ENCODE measurements at regions not wholly inside any gene's neighbourhood (a gene's known extent, or its start where the extent isn't known, plus 50 kb on each side); places are given as distances from the start of the nearest gene placed in this dataset.

DNA sequence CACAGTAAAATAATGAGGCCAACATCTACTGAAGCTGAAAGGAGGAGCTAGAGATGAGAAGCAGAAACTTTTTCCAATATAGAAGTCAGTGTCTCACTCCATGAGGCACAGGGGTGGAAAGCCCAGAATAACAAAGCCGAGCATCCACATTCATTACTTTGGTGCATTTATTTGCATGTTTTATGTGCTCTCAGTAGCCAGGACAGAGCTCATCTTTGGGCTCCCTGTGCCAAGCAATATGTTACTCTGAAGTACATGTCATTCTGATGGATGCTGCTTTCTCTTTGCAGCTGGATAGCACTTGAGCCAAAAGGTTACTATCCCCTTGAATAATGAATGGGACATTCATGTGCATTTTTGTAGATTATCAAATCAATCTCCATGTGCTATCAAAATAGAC is 338.6 kb upstream of the SOX11 start:
- Mint-ChIP-seq H3K4me1 (ENCODE audit: low read depth) (peaks cover 8% of the 10 kb centered on the region), H3K36me3 (ENCODE audit: low read depth) (no peaks in the 10 kb centered on the region), H3K27me3 (ENCODE audit: low read depth) (no peaks in the 10 kb centered on the region), H3K4me3 (ENCODE audit: unreplicated experiment) (no peak overlapping the region), H3K9me3 (ENCODE audit: low read depth) (peaks cover 3% of the 10 kb centered on the region), H3K27ac (ENCODE audit: unreplicated experiment) (no peak overlapping the region)
- TF ChIP-seq, protein P1, sequence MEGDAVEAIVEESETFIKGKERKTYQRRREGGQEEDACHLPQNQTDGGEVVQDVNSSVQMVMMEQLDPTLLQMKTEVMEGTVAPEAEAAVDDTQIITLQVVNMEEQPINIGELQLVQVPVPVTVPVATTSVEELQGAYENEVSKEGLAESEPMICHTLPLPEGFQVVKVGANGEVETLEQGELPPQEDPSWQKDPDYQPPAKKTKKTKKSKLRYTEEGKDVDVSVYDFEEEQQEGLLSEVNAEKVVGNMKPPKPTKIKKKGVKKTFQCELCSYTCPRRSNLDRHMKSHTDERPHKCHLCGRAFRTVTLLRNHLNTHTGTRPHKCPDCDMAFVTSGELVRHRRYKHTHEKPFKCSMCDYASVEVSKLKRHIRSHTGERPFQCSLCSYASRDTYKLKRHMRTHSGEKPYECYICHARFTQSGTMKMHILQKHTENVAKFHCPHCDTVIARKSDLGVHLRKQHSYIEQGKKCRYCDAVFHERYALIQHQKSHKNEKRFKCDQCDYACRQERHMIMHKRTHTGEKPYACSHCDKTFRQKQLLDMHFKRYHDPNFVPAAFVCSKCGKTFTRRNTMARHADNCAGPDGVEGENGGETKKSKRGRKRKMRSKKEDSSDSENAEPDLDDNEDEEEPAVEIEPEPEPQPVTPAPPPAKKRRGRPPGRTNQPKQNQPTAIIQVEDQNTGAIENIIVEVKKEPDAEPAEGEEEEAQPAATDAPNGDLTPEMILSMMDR (IDR thresholded peaks at IDR 0.05): no peak
- DNase-seq (ENCODE audit: low spot score): no peak

DNA sequence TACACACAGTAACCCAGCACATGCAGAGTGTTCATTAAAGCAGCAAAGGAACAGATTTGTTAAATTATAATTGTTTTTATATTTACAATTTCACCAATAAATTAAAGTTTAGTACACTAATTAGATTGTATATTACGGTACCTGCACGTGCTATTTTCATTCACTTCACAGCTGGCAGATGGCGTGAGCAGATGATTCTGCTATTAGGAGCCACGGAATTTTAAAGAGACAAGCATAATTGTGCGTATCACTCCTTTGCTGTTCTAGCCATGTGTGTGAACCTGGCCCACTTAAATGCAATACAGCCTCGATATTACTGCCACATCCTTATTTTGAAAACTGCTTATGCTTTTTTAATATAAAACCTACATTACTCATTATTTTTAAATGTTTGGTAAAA is 332.8 kb upstream of the SOX11 start:
- TF ChIP-seq, protein P1 (IDR thresholded peaks at IDR 0.05): no peak
- Mint-ChIP-seq H3K27ac (ENCODE audit: unreplicated experiment) (no peak overlapping the region), H3K9me3 (ENCODE audit: low read depth) (peaks cover 3% of the 10 kb centered on the region), H3K36me3 (ENCODE audit: low read depth) (no peaks in the 10 kb centered on the region), H3K4me1 (ENCODE audit: low read depth) (peaks cover 3% of the 10 kb centered on the region), H3K4me3 (ENCODE audit: unreplicated experiment) (no peak overlapping the region), H3K27me3 (ENCODE audit: low read depth) (no peaks in the 10 kb centered on the region)
- DNase-seq (ENCODE audit: low spot score): no peak

DNA sequence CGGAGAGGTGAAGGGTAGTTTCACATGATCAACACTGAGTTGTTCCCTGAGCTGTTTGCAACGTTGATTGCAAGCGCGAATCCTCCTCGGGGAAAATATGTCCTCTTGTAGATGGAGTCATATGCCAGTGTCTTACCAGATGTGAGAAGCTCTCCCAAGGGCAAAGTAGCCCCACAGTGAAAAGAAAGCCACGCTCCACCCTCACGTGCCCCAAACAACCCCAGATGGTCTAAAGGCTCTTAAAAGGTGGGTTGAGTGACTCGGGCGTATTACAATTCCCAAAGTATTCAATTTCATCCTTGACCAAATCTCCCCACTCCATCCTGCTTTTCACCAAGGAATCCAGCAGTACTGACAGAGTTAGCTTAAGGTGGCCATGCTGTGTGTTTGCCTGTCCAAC is 332.1 kb upstream of the SOX11 start:
- Mint-ChIP-seq H3K4me1 (ENCODE audit: low read depth) (peaks cover 10% of the 10 kb centered on the region), H3K36me3 (ENCODE audit: low read depth) (no peaks in the 10 kb centered on the region), H3K27me3 (ENCODE audit: low read depth) (no peaks in the 10 kb centered on the region), H3K27ac (ENCODE audit: unreplicated experiment) (no peak overlapping the region), H3K9me3 (ENCODE audit: low read depth) (no peaks in the 10 kb centered on the region), H3K4me3 (ENCODE audit: unreplicated experiment) (no peak overlapping the region)
- no peak for DNase-seq (ENCODE audit: low spot score)
- TF ChIP-seq, protein P1 (IDR thresholded peaks at IDR 0.05): no peak

DNA sequence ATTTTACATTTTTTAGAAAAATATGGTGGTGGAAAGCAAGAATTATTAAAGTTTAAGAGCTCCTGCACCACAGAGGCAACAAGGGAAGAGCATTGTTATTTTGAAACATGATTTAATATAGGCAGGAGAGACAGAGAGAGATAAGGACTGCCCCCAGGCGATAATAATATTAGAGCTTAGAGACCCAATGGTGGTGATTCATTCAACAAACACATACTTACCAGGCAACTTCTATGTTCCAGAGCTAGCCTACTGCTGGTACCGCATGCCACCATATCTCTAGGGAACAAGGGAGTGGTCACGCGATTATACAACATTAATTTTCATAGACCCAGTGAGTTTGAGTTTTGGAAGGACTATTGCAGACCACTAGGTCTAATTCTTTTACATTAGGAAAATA is 327.8 kb upstream of the SOX11 start:
- peaks cover 17% of the 10 kb centered on the region for H3K4me1 Mint-ChIP-seq (ENCODE audit: low read depth)
- no peaks in the 10 kb centered on the region for H3K9me3 Mint-ChIP-seq (ENCODE audit: low read depth)
- no peak overlapping the region for H3K27ac Mint-ChIP-seq (ENCODE audit: unreplicated experiment)
- no peak for DNase-seq (ENCODE audit: low spot score)
- no peaks in the 10 kb centered on the region for H3K36me3 Mint-ChIP-seq (ENCODE audit: low read depth)
- H3K27me3 Mint-ChIP-seq (ENCODE audit: low read depth): no peaks in the 10 kb centered on the region
- TF ChIP-seq, protein P1 (IDR thresholded peaks at IDR 0.05): no peak
- no peak overlapping the region for H3K4me3 Mint-ChIP-seq (ENCODE audit: unreplicated experiment)

DNA sequence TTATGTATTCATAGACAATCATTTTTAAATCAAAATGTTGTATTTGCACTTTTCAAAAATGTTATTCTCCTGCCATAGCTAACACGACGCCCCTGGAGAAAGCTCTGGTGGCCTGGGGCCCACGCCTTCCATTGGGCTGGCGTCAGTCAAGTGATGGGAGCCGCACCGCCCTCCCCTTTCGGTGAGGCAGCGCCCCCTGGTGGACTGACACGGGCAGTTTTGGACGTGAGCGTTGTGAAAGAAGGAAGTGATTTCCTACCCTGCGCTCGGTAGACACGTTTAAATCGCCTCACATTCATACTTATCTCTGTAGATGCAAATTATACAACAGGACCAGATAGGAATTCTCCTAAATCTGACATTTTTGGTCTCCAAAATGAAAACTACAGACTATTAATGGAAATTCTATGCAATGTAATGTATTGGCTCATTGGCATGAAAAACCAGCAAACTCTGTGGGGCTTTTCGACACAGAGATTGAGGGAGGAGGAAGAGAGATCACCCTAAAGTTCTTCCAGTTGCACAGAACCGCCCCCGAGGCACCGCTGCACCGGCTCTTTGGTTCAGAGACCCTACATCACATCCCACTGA is 326.2 kb upstream of the SOX11 start:
- H3K4me1 Mint-ChIP-seq (ENCODE audit: low read depth): peaks cover 17% of the 10 kb centered on the region
- TF ChIP-seq, protein P1 (IDR thresholded peaks at IDR 0.05): peak; percentile 98
- H3K36me3 Mint-ChIP-seq (ENCODE audit: low read depth): no peaks in the 10 kb centered on the region
- no peaks in the 10 kb centered on the region for H3K9me3 Mint-ChIP-seq (ENCODE audit: low read depth)
- H3K27me3 Mint-ChIP-seq (ENCODE audit: low read depth): no peaks in the 10 kb centered on the region
- H3K4me3 Mint-ChIP-seq (ENCODE audit: unreplicated experiment): no peak overlapping the region
- no peak for DNase-seq (ENCODE audit: low spot score)
- peak overlapping the region; percentile 66 for H3K27ac Mint-ChIP-seq (ENCODE audit: unreplicated experiment)
